ENCODE measurements at regions not wholly inside any gene's neighbourhood (a gene's known extent, or its start where the extent isn't known, plus 50 kb on each side); places are given as distances from the start of the nearest gene placed in this dataset.

- Mint-ChIP-seq H3K4me1 (ENCODE audit: low read depth) (no peaks in the 10 kb centered on the region), H3K36me3 (ENCODE audit: low read depth) (no peaks in the 10 kb centered on the region), H3K27me3 (peaks cover 58% of the 10 kb centered on the region), H3K27ac (no peak overlapping the region), H3K4me3 (no peak overlapping the region), H3K9me3 (peaks cover 11% of the 10 kb centered on the region)
These were observed 51.9 kb upstream of the PTPRS start for GRCh38 chr19:5392486-5392885.

- Mint-ChIP-seq H3K4me1 (ENCODE audit: low read depth) (no peaks in the 10 kb centered on the region), H3K9me3 (peaks cover 5% of the 10 kb centered on the region), H3K36me3 (ENCODE audit: low read depth) (no peaks in the 10 kb centered on the region), H3K27me3 (peaks cover 58% of the 10 kb centered on the region), H3K4me3 (no peak overlapping the region), H3K27ac (no peak overlapping the region)
These were observed 52.5 kb upstream of the PTPRS start for GRCh38 chr19:5393088-5393487.

- no peaks in the 10 kb centered on the region for H3K36me3 Mint-ChIP-seq (ENCODE audit: low read depth)
These were observed 54.2 kb upstream of the PTPRS start for GRCh38 chr19:5394551-5395505.

GRCh38 chr19:5395556-5395955 lies 54.9 kb upstream of the PTPRS start:
- Mint-ChIP-seq H3K4me3 (no peak overlapping the region), H3K27me3 (peaks cover 59% of the 10 kb centered on the region), H3K4me1 (ENCODE audit: low read depth) (no peaks in the 10 kb centered on the region), H3K9me3 (no peaks in the 10 kb centered on the region), H3K36me3 (ENCODE audit: low read depth) (no peaks in the 10 kb centered on the region), H3K27ac (no peak overlapping the region)

More at GRCh38 chr19:5394551-5395505, 54.2 kb upstream of the PTPRS start:
- Mint-ChIP-seq H3K4me1 (ENCODE audit: low read depth) (no peaks in the 10 kb centered on the region), H3K27me3 (peaks cover 61% of the 10 kb centered on the region), H3K27ac (no peak overlapping the region), H3K9me3 (no peaks in the 10 kb centered on the region), H3K4me3 (no peak overlapping the region)

- no peak overlapping the region for H3K27ac Mint-ChIP-seq
- no peaks in the 10 kb centered on the region for H3K4me1 Mint-ChIP-seq (ENCODE audit: low read depth)
- H3K9me3 Mint-ChIP-seq = no peaks in the 10 kb centered on the region
- H3K36me3 Mint-ChIP-seq (ENCODE audit: low read depth) = no peaks in the 10 kb centered on the region
- H3K27me3 Mint-ChIP-seq = peaks cover 62% of the 10 kb centered on the region
- H3K4me3 Mint-ChIP-seq = no peak overlapping the region
These were observed 55.7 kb upstream of the PTPRS start for GRCh38 chr19:5396096-5396939.

GRCh38 chr19:5396963-5397362 lies 56.4 kb upstream of the PTPRS start:
- Mint-ChIP-seq H3K36me3 (ENCODE audit: low read depth) (no peaks in the 10 kb centered on the region), H3K9me3 (no peaks in the 10 kb centered on the region), H3K27me3 (peaks cover 62% of the 10 kb centered on the region), H3K27ac (no peak overlapping the region), H3K4me3 (no peak overlapping the region), H3K4me1 (ENCODE audit: low read depth) (no peaks in the 10 kb centered on the region)

GRCh38 chr19:5397804-5398692 lies 57.2 kb upstream of the ZNRF4 start:
- Mint-ChIP-seq H3K4me1 (ENCODE audit: low read depth) (no peaks in the 10 kb centered on the region), H3K36me3 (ENCODE audit: low read depth) (no peaks in the 10 kb centered on the region), H3K27ac (no peak overlapping the region), H3K9me3 (no peaks in the 10 kb centered on the region), H3K4me3 (no peak overlapping the region), H3K27me3 (peaks cover 52% of the 10 kb centered on the region)

GRCh38 chr19:5398693-5399057 lies 56.5 kb upstream of the ZNRF4 start:
- Mint-ChIP-seq H3K9me3 (no peaks in the 10 kb centered on the region), H3K27me3 (peaks cover 45% of the 10 kb centered on the region), H3K4me3 (no peak overlapping the region), H3K27ac (no peak overlapping the region), H3K36me3 (ENCODE audit: low read depth) (no peaks in the 10 kb centered on the region), H3K4me1 (ENCODE audit: low read depth) (no peaks in the 10 kb centered on the region)

GRCh38 chr19:5403968-5404640 lies 51.1 kb upstream of the ZNRF4 start:
- Mint-ChIP-seq H3K27ac (no peak overlapping the region), H3K9me3 (peaks cover 18% of the 10 kb centered on the region), H3K36me3 (ENCODE audit: low read depth) (no peaks in the 10 kb centered on the region), H3K27me3 (peaks cover 24% of the 10 kb centered on the region), H3K4me3 (no peak overlapping the region), H3K4me1 (ENCODE audit: low read depth) (no peaks in the 10 kb centered on the region)

All from stimulated activated naive CD8-positive, alpha-beta T cell treated with anti-CD3 and anti-CD28 coated beads, Interleukin-15, Interleukin-2, amounts not matched to agents 100 ng/mL and 50 ng/mL, for 24 hours (primary cell).